GM12878 (cell line): ENCODE measurements at regions not wholly inside any gene's neighbourhood (a gene's known extent, or its start where the extent isn't known, plus 50 kb on each side); places are given as distances from the start of the nearest gene placed in this dataset.

ENCODE experiments used
- ATAC-seq: fragments of 200-7000 bp; cut with Tn5 transposase; 3 replicates; pipeline ENCODE4 v1.9.1; 2020; ENCODE audit warnings: mild to moderate bottlenecking, moderate library complexity
- BruUV-seq: library from RNA; stranded (reverse); fragments of 400-500 nt; replicated peaks from 2 replicates; lab custom pipeline; 2021; lab: Mats Ljungman, UMichigan
- CTCF ChIA-PET: fragments of 300-600 bp; sonication (Branson Sonifier 250); formaldehyde crosslinking; extraction: SDS; loops from one replicate; lab custom pipeline; 2021; ENCODE audit warnings: inconsistent platforms; lab: Yijun Ruan, JAX
- POLR2A ChIA-PET: fragments of 350-600 bp; formaldehyde crosslinking; extraction: SDS; loops from one replicate; lab custom pipeline; 2021; ENCODE audit warnings: inconsistent platforms; lab: Charles Lee
- RAD21 ChIA-PET: fragments of 300-600 bp; sonication (Branson Sonifier 250); formaldehyde crosslinking; loops from one replicate; lab custom pipeline; 2023; ENCODE audit warnings: antibody characterized with exemption; ENCODE audit not compliant: unreplicated experiment; lab: Charles Lee
- SMC1A ChIA-PET: fragments of 300-600 bp; sonication (Branson Sonifier 250); formaldehyde crosslinking; loops from one replicate; lab custom pipeline; 2023; ENCODE audit not compliant: unreplicated experiment, uncharacterized antibody; lab: Charles Lee
- DNase-seq: peaks from one replicate; pipeline ENCODE4 v3.0.0-alpha.2; 2011; ENCODE audit warnings: low read depth, low spot score
- FAIRE-seq: peaks from 3 replicates; lab custom pipeline; 2011; peaks lifted over from hg19 to GRCh38; lab: Jason Lieb, UNC
- H2AFZ ChIP-seq: 2 replicates; pipeline ENCODE4 v1.6.0; 2011; ENCODE audit warnings: low read depth, low read length, control low read depth; ENCODE audit not compliant: control insufficient read depth
- H3K27ac ChIP-seq: 2 replicates; pipeline ENCODE4 v1.5.1; 2011; ENCODE audit warnings: control low read depth; ENCODE audit not compliant: control insufficient read depth, insufficient read depth
- H3K27me3 ChIP-seq, 2 experiments: replicated peaks in 1 of 2; 2 replicates each; pipeline versions ENCODE4 v1.6.0 to v1.6.1; 2011; ENCODE audit warnings: low read length in 1 of 2; ENCODE audit not compliant: control insufficient read depth in 2 of 2, insufficient read depth in 2 of 2
- H3K36me3 ChIP-seq, 2 experiments: 2 replicates each; pipeline ENCODE4 v1.5.1; 2011; ENCODE audit warnings: low read length in 1 of 2; ENCODE audit not compliant: control insufficient read depth in 2 of 2, insufficient read depth in 2 of 2
- H3K4me1 ChIP-seq: 2 replicates; pipeline ENCODE4 v1.6.1; 2011; ENCODE audit warnings: mild to moderate bottlenecking, low read length, moderate library complexity, mixed read lengths; ENCODE audit not compliant: control insufficient read depth, insufficient read depth
- H3K4me2 ChIP-seq: 2 replicates; pipeline ENCODE4 v1.6.0; 2011; ENCODE audit warnings: control low read depth; ENCODE audit not compliant: control insufficient read depth, insufficient read depth
- H3K4me3 ChIP-seq: fragments of 200-600 bp; sonication (generic); 2 replicates; pipeline ENCODE4 v1.5.1; 2016
- H3K79me2 ChIP-seq: 2 replicates; pipeline ENCODE4 v1.6.0; 2011; ENCODE audit warnings: low read length; ENCODE audit not compliant: control insufficient read depth, insufficient read depth
- H3K9ac ChIP-seq: 2 replicates; pipeline ENCODE4 v1.8.0; 2011; ENCODE audit warnings: low read length, control low read depth, mixed read lengths; ENCODE audit not compliant: control insufficient read depth, insufficient read depth
- H3K9me3 ChIP-seq: replicated peaks from 3 replicates; pipeline ENCODE4 v1.5.1; 2011; ENCODE audit warnings: mild to moderate bottlenecking, low read length; ENCODE audit not compliant: control insufficient read depth, insufficient read depth
- H4K20me1 ChIP-seq: 2 replicates; pipeline ENCODE4 v1.6.0; 2011; ENCODE audit not compliant: control insufficient read depth, insufficient read depth
- ATF7 ChIP-seq: fragments of 450-650 bp; IDR thresholded peaks from 2 replicates; pipeline ENCODE4 v1.6.1; 2016; ENCODE audit warnings: low read depth, mild to moderate bottlenecking
- HDAC6 ChIP-seq: fragments of 200-600 bp; sonication (generic); IDR thresholded peaks from one replicate; pipeline ENCODE4 v1.8.0; 2017; ENCODE audit warnings: antibody characterized with exemption; ENCODE audit not compliant: unreplicated experiment
- JUND ChIP-seq: IDR thresholded peaks from 2 replicates; pipeline ENCODE4 v1.6.1; 2012; ENCODE audit warnings: low read depth, mild to moderate bottlenecking, low read length, improper control_type of control experiment, moderate library complexity
- KDM1A ChIP-seq: fragments of 200-600 bp; sonication (generic); IDR thresholded peaks from 2 replicates; pipeline ENCODE4 v1.6.1; 2016; ENCODE audit warnings: borderline replicate concordance
- MTA3 ChIP-seq: IDR thresholded peaks from 2 replicates; pipeline ENCODE4 v1.6.1; 2012; ENCODE audit warnings: low read length, inconsistent platforms, borderline replicate concordance
- NBN ChIP-seq: fragments of 450-650 bp; IDR thresholded peaks from 2 replicates; pipeline ENCODE4 v1.6.1; 2016
- NFXL1 ChIP-seq: fragments of 450-650 bp; IDR thresholded peaks from 2 replicates; pipeline ENCODE4 v1.6.1; 2017; ENCODE audit warnings: antibody characterized with exemption, mild to moderate bottlenecking, borderline replicate concordance
- POU2F2 ChIP-seq: IDR thresholded peaks from 3 replicates; pipeline ENCODE4 v1.6.1; 2011; ENCODE audit warnings: low read depth, mild to moderate bottlenecking, low read length, borderline replicate concordance
- SIN3A ChIP-seq: IDR thresholded peaks from 2 replicates; pipeline ENCODE4 v1.6.1; 2012; ENCODE audit warnings: low read depth, low read length, improper control_type of control experiment
- TCF12 ChIP-seq: IDR thresholded peaks from 2 replicates; pipeline ENCODE4 v1.6.1; 2011; ENCODE audit warnings: low read depth, mild to moderate bottlenecking, low read length
- TCF7 ChIP-seq: IDR thresholded peaks from 2 replicates; pipeline ENCODE4 v1.6.1; 2014; ENCODE audit warnings: antibody characterized with exemption, borderline replicate concordance
- ZZZ3 ChIP-seq: IDR thresholded peaks from 2 replicates; pipeline ENCODE4 v1.6.1; 2011; ENCODE audit warnings: low read depth; ENCODE audit not compliant: control insufficient read depth, insufficient read length
- WGBS: methylation state at CpG from one replicate; pipeline ENCODE4 v1.1.6; 2016; ENCODE audit warnings: low lambda C conversion rate; ENCODE audit not compliant: insufficient replicate concordance, insufficient coverage; ENCODE audit errors: missing lambda C conversion rate; 5-methylcytosine and 5-hydroxymethylcytosine counted together
- in situ Hi-C: fragments of 300-500 bp; cut with MboI; formaldehyde crosslinking; loops from 9 replicates; pipeline ENCODE4 v1.14.3; 2018; ENCODE audit warnings: mixed read lengths
- intact Hi-C: fragments of 100-400 bp; cut with micrococcal nuclease; formaldehyde crosslinking; loops from one replicate; pipeline ENCODE4 v1.14.2; 2022; ENCODE audit not compliant: unreplicated experiment
- TF ChIP-seq, protein P1 (sequence below): IDR thresholded peaks from 2 replicates; pipeline ENCODE4 v1.6.1; 2012; ENCODE audit warnings: low read depth, low read length, improper control_type of control experiment
- TF ChIP-seq, protein P2 (sequence below): IDR thresholded peaks from 2 replicates; pipeline ENCODE4 v1.6.1; 2012; ENCODE audit warnings: low read depth, low read length, improper control_type of control experiment
- TF ChIP-seq, protein P3 (sequence below): fragments of 450-650 bp; IDR thresholded peaks from 2 replicates; pipeline ENCODE4 v1.6.1; 2017; ENCODE audit warnings: low read depth, mild to moderate bottlenecking, moderate library complexity
- TF ChIP-seq, protein P4 (sequence below): fragments of 450-650 bp; IDR thresholded peaks from 2 replicates; pipeline ENCODE4 v1.6.1; 2017; ENCODE audit warnings: mild to moderate bottlenecking
- TF ChIP-seq, protein P5 (sequence below): fragments of 450-650 bp; formaldehyde crosslinking; IDR thresholded peaks from 2 replicates; pipeline ENCODE4 v1.4.0; 2022; ENCODE audit warnings: mild to moderate bottlenecking, moderate library complexity

DNA sequence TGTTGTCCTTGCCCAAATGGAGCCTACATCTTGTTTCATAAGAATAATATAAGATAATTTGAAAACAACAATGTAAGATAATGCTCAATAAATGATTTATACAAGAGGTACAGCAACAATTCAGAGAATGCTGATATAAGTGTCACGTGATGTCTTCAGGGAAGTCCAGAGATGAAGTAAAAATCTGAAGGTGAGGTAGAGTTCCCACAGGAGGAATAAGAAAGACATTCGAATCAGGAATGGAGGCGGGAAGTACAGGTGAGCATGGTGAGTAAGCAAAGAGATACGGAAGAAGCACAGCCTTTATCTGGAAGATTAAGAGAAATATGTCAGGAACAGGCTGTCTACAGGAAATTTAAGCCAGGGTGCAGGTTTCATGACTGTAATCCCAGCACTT, 165.9 kb upstream of the MARCKS start:
- Histone ChIP-seq H3K4me2 (no peak overlapping the region), H3K9ac (no peak overlapping the region), H2AFZ (no peak overlapping the region), H3K9me3 (no peaks in the 10 kb centered on the region), H3K27ac (no peak overlapping the region), H3K4me3 (no peak overlapping the region), H3K79me2 (no peaks in the 10 kb centered on the region), H3K36me3 (no peaks in the 10 kb centered on the region), H4K20me1 (no peaks in the 10 kb centered on the region), H3K4me1 (no peaks in the 10 kb centered on the region), H3K27me3 (no peaks in the 10 kb centered on the region)
- in situ Hi-C loops: no loop called here
- CTCF ChIA-PET: interaction anchor here (1.5 kb wide), 1 partner anchor 58 kb away, joined by 3 read pairs; no protein-coding TSS in a partner anchor
- SMC1A ChIA-PET: interaction anchor here (0.6 to 7.6 kb wide), 5 partner anchors 20 to 188 kb away, joined by 3 to 55 read pairs (median 4); no protein-coding TSS in a partner anchor
- FAIRE-seq (no peak), DNase-seq (no peak), ATAC-seq (no peak)
- RAD21 ChIA-PET: interaction anchor here (1.2 to 1.6 kb wide), 4 partner anchors 45 to 188 kb away, joined by 3 to 6 read pairs (median 5); no protein-coding TSS in a partner anchor
- POLR2A ChIA-PET: no interaction called here
- WGBS: 87% methylated on average over 4 of the region's 4 CpGs
- BruUV-seq: no TSS peak
- intact Hi-C loops: no loop called here
- TF ChIP-seq SIN3A (no peak), KDM1A (no peak), TCF7 (no peak), POU2F2 (no peak), ZZZ3 (no peak), JUND (no peak), MTA3 (no peak), NBN (no peak), ATF7 (no peak), NFXL1 (no peak), HDAC6 (no peak), TCF12 (no peak)
- TF ChIP-seq, protein P1, sequence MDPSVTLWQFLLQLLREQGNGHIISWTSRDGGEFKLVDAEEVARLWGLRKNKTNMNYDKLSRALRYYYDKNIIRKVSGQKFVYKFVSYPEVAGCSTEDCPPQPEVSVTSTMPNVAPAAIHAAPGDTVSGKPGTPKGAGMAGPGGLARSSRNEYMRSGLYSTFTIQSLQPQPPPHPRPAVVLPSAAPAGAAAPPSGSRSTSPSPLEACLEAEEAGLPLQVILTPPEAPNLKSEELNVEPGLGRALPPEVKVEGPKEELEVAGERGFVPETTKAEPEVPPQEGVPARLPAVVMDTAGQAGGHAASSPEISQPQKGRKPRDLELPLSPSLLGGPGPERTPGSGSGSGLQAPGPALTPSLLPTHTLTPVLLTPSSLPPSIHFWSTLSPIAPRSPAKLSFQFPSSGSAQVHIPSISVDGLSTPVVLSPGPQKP: no peak
- TF ChIP-seq, protein P2, sequence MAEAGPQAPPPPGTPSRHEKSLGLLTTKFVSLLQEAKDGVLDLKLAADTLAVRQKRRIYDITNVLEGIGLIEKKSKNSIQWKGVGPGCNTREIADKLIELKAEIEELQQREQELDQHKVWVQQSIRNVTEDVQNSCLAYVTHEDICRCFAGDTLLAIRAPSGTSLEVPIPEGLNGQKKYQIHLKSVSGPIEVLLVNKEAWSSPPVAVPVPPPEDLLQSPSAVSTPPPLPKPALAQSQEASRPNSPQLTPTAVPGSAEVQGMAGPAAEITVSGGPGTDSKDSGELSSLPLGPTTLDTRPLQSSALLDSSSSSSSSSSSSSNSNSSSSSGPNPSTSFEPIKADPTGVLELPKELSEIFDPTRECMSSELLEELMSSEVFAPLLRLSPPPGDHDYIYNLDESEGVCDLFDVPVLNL: no peak
- TF ChIP-seq, protein P3, sequence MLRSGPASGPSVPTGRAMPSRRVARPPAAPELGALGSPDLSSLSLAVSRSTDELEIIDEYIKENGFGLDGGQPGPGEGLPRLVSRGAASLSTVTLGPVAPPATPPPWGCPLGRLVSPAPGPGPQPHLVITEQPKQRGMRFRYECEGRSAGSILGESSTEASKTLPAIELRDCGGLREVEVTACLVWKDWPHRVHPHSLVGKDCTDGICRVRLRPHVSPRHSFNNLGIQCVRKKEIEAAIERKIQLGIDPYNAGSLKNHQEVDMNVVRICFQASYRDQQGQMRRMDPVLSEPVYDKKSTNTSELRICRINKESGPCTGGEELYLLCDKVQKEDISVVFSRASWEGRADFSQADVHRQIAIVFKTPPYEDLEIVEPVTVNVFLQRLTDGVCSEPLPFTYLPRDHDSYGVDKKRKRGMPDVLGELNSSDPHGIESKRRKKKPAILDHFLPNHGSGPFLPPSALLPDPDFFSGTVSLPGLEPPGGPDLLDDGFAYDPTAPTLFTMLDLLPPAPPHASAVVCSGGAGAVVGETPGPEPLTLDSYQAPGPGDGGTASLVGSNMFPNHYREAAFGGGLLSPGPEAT: no peak
- TF ChIP-seq, protein P4, sequence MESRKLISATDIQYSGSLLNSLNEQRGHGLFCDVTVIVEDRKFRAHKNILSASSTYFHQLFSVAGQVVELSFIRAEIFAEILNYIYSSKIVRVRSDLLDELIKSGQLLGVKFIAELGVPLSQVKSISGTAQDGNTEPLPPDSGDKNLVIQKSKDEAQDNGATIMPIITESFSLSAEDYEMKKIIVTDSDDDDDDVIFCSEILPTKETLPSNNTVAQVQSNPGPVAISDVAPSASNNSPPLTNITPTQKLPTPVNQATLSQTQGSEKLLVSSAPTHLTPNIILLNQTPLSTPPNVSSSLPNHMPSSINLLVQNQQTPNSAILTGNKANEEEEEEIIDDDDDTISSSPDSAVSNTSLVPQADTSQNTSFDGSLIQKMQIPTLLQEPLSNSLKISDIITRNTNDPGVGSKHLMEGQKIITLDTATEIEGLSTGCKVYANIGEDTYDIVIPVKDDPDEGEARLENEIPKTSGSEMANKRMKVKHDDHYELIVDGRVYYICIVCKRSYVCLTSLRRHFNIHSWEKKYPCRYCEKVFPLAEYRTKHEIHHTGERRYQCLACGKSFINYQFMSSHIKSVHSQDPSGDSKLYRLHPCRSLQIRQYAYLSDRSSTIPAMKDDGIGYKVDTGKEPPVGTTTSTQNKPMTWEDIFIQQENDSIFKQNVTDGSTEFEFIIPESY: no peak
- TF ChIP-seq, protein P5, sequence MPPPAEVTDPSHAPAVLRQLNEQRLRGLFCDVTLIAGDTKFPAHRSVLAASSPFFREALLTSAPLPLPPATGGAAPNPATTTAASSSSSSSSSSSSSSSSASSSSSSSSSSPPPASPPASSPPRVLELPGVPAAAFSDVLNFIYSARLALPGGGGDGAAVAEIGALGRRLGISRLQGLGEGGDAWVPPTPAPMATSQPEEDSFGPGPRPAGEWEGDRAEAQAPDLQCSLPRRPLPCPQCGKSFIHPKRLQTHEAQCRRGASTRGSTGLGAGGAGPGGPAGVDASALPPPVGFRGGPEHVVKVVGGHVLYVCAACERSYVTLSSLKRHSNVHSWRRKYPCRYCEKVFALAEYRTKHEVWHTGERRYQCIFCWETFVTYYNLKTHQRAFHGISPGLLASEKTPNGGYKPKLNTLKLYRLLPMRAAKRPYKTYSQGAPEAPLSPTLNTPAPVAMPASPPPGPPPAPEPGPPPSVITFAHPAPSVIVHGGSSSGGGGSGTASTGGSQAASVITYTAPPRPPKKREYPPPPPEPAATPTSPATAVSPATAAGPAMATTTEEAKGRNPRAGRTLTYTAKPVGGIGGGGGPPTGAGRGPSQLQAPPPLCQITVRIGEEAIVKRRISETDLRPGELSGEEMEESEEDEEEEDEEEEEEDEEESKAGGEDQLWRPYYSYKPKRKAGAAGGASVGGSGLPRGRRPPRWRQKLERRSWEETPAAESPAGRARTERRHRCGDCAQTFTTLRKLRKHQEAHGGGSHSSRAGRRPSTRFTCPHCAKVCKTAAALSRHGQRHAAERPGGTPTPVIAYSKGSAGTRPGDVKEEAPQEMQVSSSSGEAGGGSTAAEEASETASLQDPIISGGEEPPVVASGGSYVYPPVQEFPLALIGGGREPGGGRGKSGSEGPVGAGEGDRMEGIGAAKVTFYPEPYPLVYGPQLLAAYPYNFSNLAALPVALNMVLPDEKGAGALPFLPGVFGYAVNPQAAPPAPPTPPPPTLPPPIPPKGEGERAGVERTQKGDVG (CRISPR knock-in tag): no peak
